ENCODE measurements at regions not wholly inside any gene's neighbourhood (a gene's known extent, or its start where the extent isn't known, plus 50 kb on each side); places are given as distances from the start of the nearest gene placed in this dataset.

DNA sequence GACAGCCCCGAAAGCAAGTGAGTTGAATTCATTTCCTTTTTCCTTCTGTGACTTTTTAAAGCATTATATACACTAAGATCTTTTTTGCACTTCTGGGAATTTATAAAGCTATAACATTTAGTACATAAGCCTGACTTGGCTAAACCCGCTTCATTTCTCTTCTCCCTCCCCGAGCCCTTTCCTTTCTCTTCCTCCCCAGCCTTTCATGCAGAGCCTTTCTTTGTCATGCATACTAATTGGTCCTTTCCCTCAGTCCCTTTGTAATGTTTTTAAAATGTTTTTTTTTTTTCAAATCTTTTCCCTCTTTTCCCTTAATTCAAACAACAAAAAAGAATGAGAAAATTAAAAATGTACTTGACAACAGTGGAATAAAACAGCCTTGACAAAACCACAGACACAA lies 246.4 kb downstream of the PSAT1 start:
- no peaks in the 10 kb centered on the region for H3K9me3 Mint-ChIP-seq

DNA sequence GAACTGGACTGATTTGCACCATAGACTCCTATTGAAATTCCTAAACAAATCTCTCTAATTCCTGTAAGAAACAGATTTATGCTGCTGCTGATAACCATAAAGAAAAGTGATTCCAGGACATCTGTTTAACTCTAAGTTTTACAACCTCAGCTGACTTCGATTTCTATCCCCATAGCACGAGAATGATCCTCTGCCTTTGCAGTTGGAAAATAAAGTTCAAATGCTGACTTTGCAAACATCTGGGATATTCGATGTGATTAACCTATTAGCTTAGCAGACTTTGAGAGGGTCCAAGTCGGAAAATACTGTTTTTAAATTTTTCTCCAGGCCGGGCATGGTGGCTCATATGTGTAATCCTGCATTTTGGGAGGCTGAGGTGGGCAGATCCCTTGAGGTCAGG lies 247.3 kb downstream of the PSAT1 start:
- DNase-seq: no peak
- no peaks in the 10 kb centered on the region for H3K27me3 Mint-ChIP-seq
- no peak overlapping the region for H3K4me3 Mint-ChIP-seq
- H3K4me1 Mint-ChIP-seq: no peaks in the 10 kb centered on the region
- H3K27ac Mint-ChIP-seq: no peak overlapping the region
- H3K36me3 Mint-ChIP-seq: no peaks in the 10 kb centered on the region
- CTCF ChIA-PET: interaction anchor here (0.9 kb wide), 1 partner anchor 9 kb away, joined by 3 read pairs; no protein-coding TSS in a partner anchor
- no peaks in the 10 kb centered on the region for H3K9me3 Mint-ChIP-seq

More for the DNA sequence above, 246.4 kb downstream of the PSAT1 start:
- Mint-ChIP-seq H3K4me1 (no peaks in the 10 kb centered on the region), H3K36me3 (no peaks in the 10 kb centered on the region), H3K4me3 (no peak overlapping the region), H3K27me3 (no peaks in the 10 kb centered on the region), H3K27ac (no peak overlapping the region)
- CTCF ChIA-PET: no interaction called here
- no peak for DNase-seq

DNA sequence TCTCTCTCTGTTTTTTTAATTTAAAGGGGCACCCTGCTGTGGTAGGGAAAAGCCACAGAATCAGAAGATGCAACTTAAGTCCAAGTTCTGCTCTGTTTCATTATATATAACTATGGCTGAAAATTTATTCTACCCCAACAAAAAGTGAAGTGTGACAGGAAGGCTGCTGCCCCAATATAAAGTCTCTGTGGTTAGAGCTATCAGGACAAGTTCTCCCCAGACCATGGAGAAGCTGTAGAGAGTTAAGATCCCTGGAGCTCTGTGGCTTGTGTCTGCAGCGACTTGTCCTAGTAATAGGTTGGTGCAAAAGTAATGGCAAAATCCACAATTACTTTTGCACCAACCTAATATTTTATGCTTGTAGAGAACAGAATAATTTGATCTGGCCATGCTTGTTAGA lies 250.9 kb downstream of the PSAT1 start:
- DNase-seq: no peak
- Mint-ChIP-seq H3K4me1 (no peaks in the 10 kb centered on the region), H3K36me3 (no peaks in the 10 kb centered on the region), H3K4me3 (no peak overlapping the region), H3K27ac (no peak overlapping the region), H3K27me3 (no peaks in the 10 kb centered on the region), H3K9me3 (no peaks in the 10 kb centered on the region)
- CTCF ChIA-PET: no interaction called here

DNA sequence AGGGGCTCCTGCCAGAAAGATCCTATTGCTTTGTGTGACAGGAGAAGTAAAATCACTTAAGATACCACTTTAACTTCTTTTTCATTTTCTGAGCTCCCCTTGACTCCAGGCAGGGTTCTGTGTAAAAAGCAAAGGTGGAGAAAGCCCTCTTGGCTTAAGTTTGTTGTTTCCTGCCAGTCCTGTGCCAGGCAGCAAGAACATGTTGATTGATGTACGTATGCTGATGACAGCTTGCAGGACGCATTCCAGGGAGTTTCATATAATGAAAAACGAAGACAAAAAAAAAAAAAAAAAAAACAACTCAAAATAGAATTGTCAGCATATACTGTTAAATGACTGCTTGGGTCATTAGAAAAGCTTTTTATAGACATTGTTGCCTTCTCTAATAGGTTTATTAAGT lies 251.7 kb downstream of the PSAT1 start:
- DNase-seq: no peak
- Mint-ChIP-seq H3K4me3 (no peak overlapping the region), H3K9me3 (no peaks in the 10 kb centered on the region), H3K4me1 (no peaks in the 10 kb centered on the region), H3K36me3 (no peaks in the 10 kb centered on the region), H3K27me3 (no peaks in the 10 kb centered on the region), H3K27ac (no peak overlapping the region)
- CTCF ChIA-PET: no interaction called here

DNA sequence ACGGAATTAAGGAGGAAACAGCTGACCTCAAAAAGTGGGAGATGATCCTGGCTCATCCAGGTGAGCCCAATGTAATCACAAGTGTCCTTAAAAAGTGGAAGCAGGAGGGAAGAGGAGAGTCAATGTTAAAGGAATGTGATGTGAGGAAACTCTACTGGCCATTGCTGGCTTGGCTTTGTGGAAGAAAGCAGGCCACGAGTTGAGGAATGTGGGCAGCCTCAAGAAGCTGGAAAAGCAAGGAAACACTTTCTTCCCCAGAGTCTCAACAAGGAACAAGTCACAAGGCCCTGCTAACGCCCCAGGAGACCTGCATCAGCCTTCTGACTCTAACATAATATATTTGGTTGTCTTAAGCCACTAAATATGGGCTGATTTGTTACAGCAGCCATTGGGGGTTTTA lies 252.8 kb downstream of the PSAT1 start:
- DNase-seq: no peak
- no peak overlapping the region for H3K27ac Mint-ChIP-seq
- H3K27me3 Mint-ChIP-seq: no peaks in the 10 kb centered on the region
- no peaks in the 10 kb centered on the region for H3K9me3 Mint-ChIP-seq
- H3K36me3 Mint-ChIP-seq: no peaks in the 10 kb centered on the region
- CTCF ChIA-PET: no interaction called here
- no peak overlapping the region for H3K4me3 Mint-ChIP-seq
- no peaks in the 10 kb centered on the region for H3K4me1 Mint-ChIP-seq

DNA sequence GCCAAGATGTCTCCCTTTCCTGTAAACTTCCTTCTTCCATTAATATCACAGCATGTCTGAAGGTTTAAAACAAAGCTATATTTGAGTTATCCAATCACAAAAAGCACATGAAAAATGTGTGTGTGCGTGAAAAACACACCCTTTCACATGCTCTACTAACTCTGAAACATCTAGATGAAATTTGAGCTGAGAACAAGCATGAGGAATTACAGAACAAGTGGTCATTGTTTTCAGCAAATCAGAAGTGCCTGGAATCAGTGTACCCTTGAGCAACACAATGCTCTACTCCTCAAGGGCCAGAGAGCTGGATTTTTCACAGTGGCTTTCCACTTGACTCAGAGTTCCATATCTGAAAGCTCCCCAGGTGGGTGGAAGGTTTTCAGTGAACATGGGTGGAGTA lies 255.9 kb downstream of the PSAT1 start:
- CTCF ChIA-PET: interaction anchor here (0.5 to 1.3 kb wide), 2 partner anchors 114 to 138 kb away, joined by 3 read pairs; no protein-coding TSS in a partner anchor
- H3K36me3 Mint-ChIP-seq: no peaks in the 10 kb centered on the region

DNA sequence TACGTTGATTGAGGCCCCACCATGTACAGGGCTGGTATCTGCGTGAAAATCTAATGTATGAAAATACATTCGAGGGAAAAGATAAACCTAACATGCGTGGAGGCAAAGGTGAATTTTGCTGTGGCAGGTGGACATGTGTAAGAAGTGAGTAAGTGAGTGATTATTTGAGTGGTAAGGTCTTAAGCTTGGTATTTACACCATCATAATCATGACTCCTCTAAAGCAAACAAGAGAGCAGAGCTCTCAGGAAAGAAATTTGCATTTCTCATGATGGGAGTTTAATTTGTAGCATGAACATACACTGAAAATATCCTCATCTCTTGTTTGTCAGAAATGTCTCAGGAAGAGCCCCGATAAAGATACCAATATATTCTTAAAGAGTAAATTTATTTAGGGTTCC lies 260.6 kb downstream of the PSAT1 start:
- CTCF ChIA-PET: no interaction called here
- H3K4me3 Mint-ChIP-seq: no peak overlapping the region
- H3K4me1 Mint-ChIP-seq: no peaks in the 10 kb centered on the region
- no peak for DNase-seq
- no peaks in the 10 kb centered on the region for H3K36me3 Mint-ChIP-seq
- H3K27me3 Mint-ChIP-seq: no peaks in the 10 kb centered on the region
- no peaks in the 10 kb centered on the region for H3K9me3 Mint-ChIP-seq
- no peak overlapping the region for H3K27ac Mint-ChIP-seq

More for the DNA sequence above, 255.9 kb downstream of the PSAT1 start:
- no peak overlapping the region for H3K27ac Mint-ChIP-seq
- no peaks in the 10 kb centered on the region for H3K27me3 Mint-ChIP-seq
- DNase-seq: no peak
- H3K4me1 Mint-ChIP-seq: no peaks in the 10 kb centered on the region
- H3K4me3 Mint-ChIP-seq: no peak overlapping the region
- H3K9me3 Mint-ChIP-seq: no peaks in the 10 kb centered on the region

DNA sequence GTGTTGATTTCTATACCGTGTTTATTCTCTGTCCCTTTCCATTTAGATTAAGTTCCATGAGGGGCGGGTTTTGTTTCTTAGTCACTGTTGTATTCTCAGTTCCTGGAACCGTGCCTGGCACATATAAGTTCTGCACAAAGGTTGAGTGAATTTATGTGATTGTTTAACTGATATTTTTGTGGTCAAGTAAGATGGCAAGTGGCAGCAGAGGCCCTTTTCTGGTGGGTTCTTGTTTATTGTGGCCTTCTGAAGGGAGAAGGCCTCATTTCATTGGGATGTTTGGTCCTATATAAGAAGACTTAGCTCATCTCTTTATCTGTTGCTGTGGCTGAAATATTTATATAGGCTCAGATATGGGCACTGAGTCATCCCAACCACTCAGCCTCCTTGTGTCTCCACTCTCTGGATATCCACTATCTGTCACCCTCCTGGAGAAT lies 262.5 kb downstream of the PSAT1 start:
- H3K27ac Mint-ChIP-seq: no peak overlapping the region
- DNase-seq: no peak

DNA sequence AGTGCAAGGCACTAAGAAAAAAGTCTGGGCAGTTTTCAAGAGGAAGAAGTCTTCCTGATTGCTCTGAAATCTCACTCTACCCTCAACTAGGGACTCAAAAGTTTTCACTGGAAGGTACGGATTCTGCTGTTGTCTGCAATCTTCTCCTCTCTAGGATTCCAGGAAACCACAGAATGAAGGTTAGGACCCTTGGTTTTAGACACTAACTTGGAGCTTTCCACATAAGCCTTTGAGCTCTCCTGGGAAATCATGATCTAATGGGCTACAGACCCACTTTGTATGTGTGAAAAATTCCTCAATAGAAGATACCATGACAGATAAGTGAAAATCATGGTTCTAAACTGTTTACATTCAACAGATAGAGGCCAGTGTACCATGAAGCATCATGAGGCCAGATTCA lies 265.1 kb downstream of the PSAT1 start:
- H3K9me3 Mint-ChIP-seq: no peaks in the 10 kb centered on the region
- no peak overlapping the region for H3K27ac Mint-ChIP-seq
- CTCF ChIA-PET: no interaction called here
- no peaks in the 10 kb centered on the region for H3K36me3 Mint-ChIP-seq
- H3K27me3 Mint-ChIP-seq: no peaks in the 10 kb centered on the region
- no peaks in the 10 kb centered on the region for H3K4me1 Mint-ChIP-seq
- no peak for DNase-seq
- no peak overlapping the region for H3K4me3 Mint-ChIP-seq

More for the DNA sequence above, 262.5 kb downstream of the PSAT1 start:
- H3K4me1 Mint-ChIP-seq: no peaks in the 10 kb centered on the region
- H3K27me3 Mint-ChIP-seq: no peaks in the 10 kb centered on the region
- no peak overlapping the region for H3K4me3 Mint-ChIP-seq
- no peaks in the 10 kb centered on the region for H3K36me3 Mint-ChIP-seq
- CTCF ChIA-PET: no interaction called here
- no peaks in the 10 kb centered on the region for H3K9me3 Mint-ChIP-seq

DNA sequence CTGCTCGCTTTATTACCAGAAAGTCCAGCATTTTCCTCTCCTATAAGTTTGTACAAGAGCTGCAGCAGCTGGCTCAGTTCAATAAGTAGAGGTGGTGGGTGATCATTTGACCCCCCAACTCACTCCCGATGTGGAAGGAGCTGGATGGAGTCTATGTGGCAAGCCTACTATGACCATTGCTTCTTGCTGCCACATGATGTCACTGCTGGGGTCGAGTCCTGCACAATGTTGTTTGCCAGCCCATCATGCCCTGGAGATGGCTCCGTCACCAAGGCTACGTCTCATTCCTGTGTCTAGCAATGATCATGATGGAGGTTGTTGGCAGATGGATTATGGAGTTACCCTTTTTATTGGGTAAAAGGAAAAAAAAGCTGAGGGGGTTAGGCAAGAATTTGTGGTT lies 266.3 kb downstream of the PSAT1 start:
- Mint-ChIP-seq H3K9me3 (no peaks in the 10 kb centered on the region), H3K4me1 (no peaks in the 10 kb centered on the region), H3K27me3 (no peaks in the 10 kb centered on the region), H3K27ac (no peak overlapping the region), H3K4me3 (no peak overlapping the region), H3K36me3 (no peaks in the 10 kb centered on the region)
- CTCF ChIA-PET: no interaction called here
- DNase-seq: no peak

DNA sequence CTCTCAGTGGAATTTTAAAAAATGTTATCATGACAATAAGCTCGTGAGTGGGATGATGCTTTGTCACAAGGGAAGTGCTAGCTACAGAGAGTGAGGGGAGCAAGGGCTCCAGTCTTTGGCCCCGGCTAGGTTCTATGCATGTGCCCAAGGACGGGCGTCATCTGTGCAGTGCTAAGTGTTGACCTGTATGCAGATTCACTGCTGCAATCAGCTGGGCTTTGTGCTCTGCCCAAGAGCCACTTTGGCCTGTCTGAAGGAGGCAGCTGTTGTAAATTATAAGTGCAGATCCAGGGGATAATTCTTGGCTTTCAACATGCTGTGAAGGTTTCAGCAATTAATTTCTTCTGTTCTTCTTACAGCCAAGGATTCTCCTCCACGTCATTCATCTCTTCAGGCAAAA lies 268.6 kb downstream of the PSAT1 start:
- Mint-ChIP-seq H3K4me3 (no peak overlapping the region), H3K36me3 (no peaks in the 10 kb centered on the region), H3K27me3 (no peaks in the 10 kb centered on the region), H3K27ac (no peak overlapping the region), H3K4me1 (no peaks in the 10 kb centered on the region), H3K9me3 (no peaks in the 10 kb centered on the region)
- DNase-seq: no peak
- CTCF ChIA-PET: no interaction called here

DNA sequence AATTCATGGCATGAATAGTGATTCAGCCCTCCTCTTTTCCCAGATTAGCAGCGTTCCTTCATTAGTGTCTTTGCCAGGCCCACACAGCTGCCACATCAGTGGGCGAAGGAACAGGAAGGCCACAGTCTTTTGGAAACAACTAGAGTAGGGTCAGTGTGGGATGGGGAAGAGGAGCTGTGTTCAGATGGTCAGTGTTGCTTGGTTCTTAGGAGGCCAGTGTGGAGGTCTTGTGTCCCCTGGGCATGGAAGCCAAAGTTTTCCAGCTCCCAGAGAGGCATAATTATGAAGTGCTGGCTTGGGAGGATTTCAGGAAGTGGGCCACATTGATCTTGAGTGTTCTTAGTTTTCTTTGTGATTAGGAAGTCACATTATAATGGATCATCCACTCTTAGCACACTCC lies 269.6 kb downstream of the PSAT1 start:
- Mint-ChIP-seq H3K27ac (no peak overlapping the region), H3K4me3 (no peak overlapping the region), H3K9me3 (no peaks in the 10 kb centered on the region), H3K36me3 (no peaks in the 10 kb centered on the region), H3K27me3 (no peaks in the 10 kb centered on the region), H3K4me1 (no peaks in the 10 kb centered on the region)
- DNase-seq: no peak
- CTCF ChIA-PET: no interaction called here

DNA sequence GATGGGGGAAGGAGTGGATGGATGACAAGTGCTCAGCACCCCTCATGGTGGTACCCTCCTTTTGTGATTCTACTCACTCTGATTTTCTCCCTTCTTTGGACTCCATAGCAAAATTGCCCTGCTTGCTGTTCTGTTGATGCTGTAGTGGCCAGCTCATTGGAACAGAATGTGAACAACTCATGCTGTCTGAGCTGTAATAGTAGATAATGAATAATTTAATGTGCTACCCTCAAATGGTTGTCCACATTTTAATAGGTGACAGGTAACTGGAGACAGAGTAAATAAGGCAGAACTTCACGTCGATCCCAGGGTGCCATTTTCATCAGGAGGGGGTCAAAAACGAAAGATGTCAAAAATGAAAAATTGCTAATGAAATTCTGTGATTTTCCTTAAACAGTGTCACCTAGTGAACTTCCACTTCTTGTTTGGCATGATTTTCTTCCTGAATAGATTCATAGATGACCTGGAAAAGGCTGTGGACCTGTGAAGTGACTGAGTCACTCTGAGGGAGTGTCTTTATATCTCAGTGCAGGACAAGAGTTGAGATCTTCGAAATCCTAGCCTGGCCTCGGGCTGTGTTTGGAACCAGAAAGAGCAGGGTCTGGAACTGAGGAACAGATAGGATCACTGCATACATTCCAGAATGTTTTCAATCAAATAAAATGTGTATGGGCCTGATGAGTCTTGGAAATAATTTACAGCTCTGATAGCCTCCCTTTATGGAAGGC lies 270.2 kb downstream of the PSAT1 start:
- H3K4me3 Mint-ChIP-seq: no peak overlapping the region
- DNase-seq: no peak
- no peaks in the 10 kb centered on the region for H3K36me3 Mint-ChIP-seq
- no peaks in the 10 kb centered on the region for H3K27me3 Mint-ChIP-seq
- no peaks in the 10 kb centered on the region for H3K4me1 Mint-ChIP-seq
- H3K27ac Mint-ChIP-seq: no peak overlapping the region
- no peaks in the 10 kb centered on the region for H3K9me3 Mint-ChIP-seq
- CTCF ChIA-PET: no interaction called here

DNA sequence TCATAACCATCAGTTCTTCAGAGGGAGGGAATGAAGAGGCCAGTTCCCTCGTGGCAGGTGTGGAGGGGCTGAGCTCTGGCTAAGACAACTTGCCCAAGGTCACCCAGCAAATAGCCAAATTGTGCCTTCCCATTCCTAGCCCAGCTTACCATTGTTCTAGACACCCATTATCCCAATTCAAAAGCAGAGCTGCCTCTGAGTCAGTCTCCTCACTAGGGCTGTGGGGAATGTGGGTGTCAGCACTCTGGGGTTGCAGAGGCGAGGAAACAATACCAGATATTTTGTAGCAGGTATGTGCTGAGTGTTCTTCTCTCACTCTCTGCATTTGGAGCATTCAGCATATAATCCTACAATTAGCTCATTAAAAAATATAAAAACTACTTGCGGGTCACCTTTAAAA lies 270.8 kb downstream of the PSAT1 start:
- Mint-ChIP-seq H3K27me3 (no peaks in the 10 kb centered on the region), H3K9me3 (no peaks in the 10 kb centered on the region), H3K4me1 (no peaks in the 10 kb centered on the region), H3K4me3 (no peak overlapping the region), H3K36me3 (no peaks in the 10 kb centered on the region), H3K27ac (no peak overlapping the region)
- DNase-seq: no peak
- CTCF ChIA-PET: no interaction called here

DNA sequence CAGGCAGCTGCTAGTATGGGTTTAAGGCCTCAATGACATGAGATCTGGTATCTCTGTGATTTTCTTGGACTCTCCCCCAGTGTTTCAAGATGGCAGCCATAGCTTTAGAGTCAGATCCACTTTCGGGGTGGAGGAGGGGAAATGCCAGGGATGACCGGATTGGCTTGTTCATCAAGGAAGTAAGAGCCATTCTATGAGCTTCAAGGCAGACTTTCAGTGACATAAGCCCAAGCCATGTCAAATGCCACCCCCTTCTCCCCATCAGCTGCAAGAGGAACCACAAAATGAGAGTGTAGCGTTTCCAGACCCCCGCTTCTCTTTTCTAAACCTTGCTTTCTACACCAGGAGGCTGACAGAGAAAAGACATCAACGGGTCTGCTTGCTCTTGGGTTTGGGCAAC lies 271.8 kb downstream of the PSAT1 start:
- Mint-ChIP-seq H3K27ac (no peak overlapping the region), H3K36me3 (no peaks in the 10 kb centered on the region), H3K27me3 (no peaks in the 10 kb centered on the region), H3K4me3 (no peak overlapping the region), H3K9me3 (no peaks in the 10 kb centered on the region), H3K4me1 (no peaks in the 10 kb centered on the region)
- CTCF ChIA-PET: no interaction called here
- no peak for DNase-seq

DNA sequence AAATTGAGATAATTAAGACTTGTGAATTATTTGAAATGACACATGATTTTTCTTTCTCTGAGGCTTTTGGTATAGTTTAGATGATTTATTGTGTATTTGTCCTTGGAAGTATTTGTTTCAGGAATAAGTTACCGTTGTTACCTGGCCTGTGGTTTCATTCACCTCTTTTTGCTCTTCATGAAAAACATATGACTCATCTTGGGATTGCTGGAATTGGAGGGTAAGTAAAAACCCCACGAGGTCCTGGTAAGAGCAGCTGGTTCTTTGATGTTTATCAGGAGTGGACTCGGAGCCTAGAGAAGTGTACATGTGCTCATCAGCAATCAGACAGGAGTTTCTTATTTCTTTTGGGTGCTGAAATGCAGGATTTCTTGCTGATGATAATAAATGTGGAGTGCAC lies 275.3 kb downstream of the PSAT1 start:
- no peak for DNase-seq
- no peaks in the 10 kb centered on the region for H3K27me3 Mint-ChIP-seq
- no peak overlapping the region for H3K4me3 Mint-ChIP-seq
- no peaks in the 10 kb centered on the region for H3K9me3 Mint-ChIP-seq
- CTCF ChIA-PET: no interaction called here
- no peaks in the 10 kb centered on the region for H3K4me1 Mint-ChIP-seq
- no peaks in the 10 kb centered on the region for H3K36me3 Mint-ChIP-seq
- no peak overlapping the region for H3K27ac Mint-ChIP-seq

All from activated naive CD4-positive, alpha-beta T cell treated with anti-CD3 and anti-CD28 coated beads, Interleukin-2, amount 10 ng/mL, durations not matched to agents 7 days and 5 days (primary cell).